ENCODE measurements at regions not wholly inside any gene's neighbourhood (a gene's known extent, or its start where the extent isn't known, plus 50 kb on each side); places are given as distances from the start of the nearest gene placed in this dataset.

DNA sequence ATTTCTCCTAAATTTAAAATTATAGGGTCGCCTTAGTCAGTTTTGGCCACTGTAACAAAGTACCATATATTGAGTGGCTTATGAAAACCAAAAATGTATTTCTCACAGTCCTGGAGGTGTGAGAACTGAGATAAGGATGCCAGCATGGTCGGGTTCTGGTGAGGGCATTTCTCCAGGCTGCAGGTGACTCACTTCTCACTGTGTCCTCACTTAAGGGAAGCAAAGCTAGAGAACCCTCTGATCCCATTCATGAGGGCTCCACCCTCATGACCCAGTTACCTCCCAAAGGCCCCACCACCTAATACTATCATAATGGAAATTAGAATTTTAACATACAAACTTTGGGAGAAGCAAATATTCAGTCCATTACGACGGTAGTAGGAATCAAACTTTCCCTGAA, 75.1 kb upstream of the FBN2 start:
- TF ChIP-seq, protein P1, sequence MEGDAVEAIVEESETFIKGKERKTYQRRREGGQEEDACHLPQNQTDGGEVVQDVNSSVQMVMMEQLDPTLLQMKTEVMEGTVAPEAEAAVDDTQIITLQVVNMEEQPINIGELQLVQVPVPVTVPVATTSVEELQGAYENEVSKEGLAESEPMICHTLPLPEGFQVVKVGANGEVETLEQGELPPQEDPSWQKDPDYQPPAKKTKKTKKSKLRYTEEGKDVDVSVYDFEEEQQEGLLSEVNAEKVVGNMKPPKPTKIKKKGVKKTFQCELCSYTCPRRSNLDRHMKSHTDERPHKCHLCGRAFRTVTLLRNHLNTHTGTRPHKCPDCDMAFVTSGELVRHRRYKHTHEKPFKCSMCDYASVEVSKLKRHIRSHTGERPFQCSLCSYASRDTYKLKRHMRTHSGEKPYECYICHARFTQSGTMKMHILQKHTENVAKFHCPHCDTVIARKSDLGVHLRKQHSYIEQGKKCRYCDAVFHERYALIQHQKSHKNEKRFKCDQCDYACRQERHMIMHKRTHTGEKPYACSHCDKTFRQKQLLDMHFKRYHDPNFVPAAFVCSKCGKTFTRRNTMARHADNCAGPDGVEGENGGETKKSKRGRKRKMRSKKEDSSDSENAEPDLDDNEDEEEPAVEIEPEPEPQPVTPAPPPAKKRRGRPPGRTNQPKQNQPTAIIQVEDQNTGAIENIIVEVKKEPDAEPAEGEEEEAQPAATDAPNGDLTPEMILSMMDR (IDR thresholded peaks at IDR 0.05; ENCODE audit: low read depth, low read length) = no peak
- no peak for TF ChIP-seq POLR2A (IDR thresholded peaks at IDR 0.05; ENCODE audit: extremely low read depth, insufficient read length)
